LHCN-M2 (cell line): ENCODE measurements at regions not wholly inside any gene's neighbourhood (a gene's known extent, or its start where the extent isn't known, plus 50 kb on each side); places are given as distances from the start of the nearest gene placed in this dataset.

Source experiments
- DNase-seq: peaks from one replicate; pipeline ENCODE4 v3.0.0-alpha.2; 2012; ENCODE audit warnings: low read depth

- DNase-seq: no peak
These were observed 290.8 kb upstream of the B3GAT1 start for GRCh38 chr11:134702827-134703226.

GRCh38 chr11:134701564-134702165 lies 289.6 kb upstream of the B3GAT1 start:
- DNase-seq: no peak

- no peak for DNase-seq
These were observed 288.1 kb upstream of the B3GAT1 start for GRCh38 chr11:134700101-134700640.

- no peak for DNase-seq
These were observed 284.4 kb upstream of the B3GAT1 start for GRCh38 chr11:134696455-134696854.

- no peak for DNase-seq
These were observed 279.9 kb upstream of the B3GAT1 start for GRCh38 chr11:134691985-134692384.

GRCh38 chr11:134691295-134691873 lies 279.3 kb upstream of the B3GAT1 start:
- no peak for DNase-seq

GRCh38 chr11:134689886-134690285 lies 277.8 kb upstream of the B3GAT1 start:
- DNase-seq: no peak

GRCh38 chr11:134687548-134687947 lies 275.5 kb upstream of the B3GAT1 start:
- no peak for DNase-seq

- no peak for DNase-seq
These were observed 274.5 kb upstream of the B3GAT1 start for GRCh38 chr11:134686460-134687061.

GRCh38 chr11:134685793-134686380 lies 273.8 kb upstream of the B3GAT1 start:
- no peak for DNase-seq

- no peak for DNase-seq
These were observed 272.5 kb upstream of the B3GAT1 start for GRCh38 chr11:134684576-134684975.

GRCh38 chr11:134683860-134684259 lies 271.8 kb upstream of the B3GAT1 start:
- DNase-seq: no peak

- no peak for DNase-seq
These were observed 270.5 kb upstream of the B3GAT1 start for GRCh38 chr11:134682577-134682976.

- no peak for DNase-seq
These were observed 267.6 kb upstream of the B3GAT1 start for GRCh38 chr11:134679592-134679991.

- DNase-seq: no peak
These were observed 266.7 kb upstream of the B3GAT1 start for GRCh38 chr11:134678744-134679143.

- no peak for DNase-seq
These were observed 266.0 kb upstream of the B3GAT1 start for GRCh38 chr11:134677891-134678551.

GRCh38 chr11:134677397-134677822 lies 265.4 kb upstream of the B3GAT1 start:
- DNase-seq: no peak

- DNase-seq: no peak
These were observed 264.7 kb upstream of the B3GAT1 start for GRCh38 chr11:134676516-134677287.

- no peak for DNase-seq
These were observed 263.9 kb upstream of the B3GAT1 start for GRCh38 chr11:134675983-134676382.

- no peak for DNase-seq
These were observed 262.9 kb upstream of the B3GAT1 start for GRCh38 chr11:134674974-134675373.

GRCh38 chr11:134670961-134671370 lies 258.9 kb upstream of the B3GAT1 start:
- DNase-seq: no peak
